G401.6 (cell line): ENCODE measurements at regions not wholly inside any gene's neighbourhood (a gene's known extent, or its start where the extent isn't known, plus 50 kb on each side); places are given as distances from the start of the nearest gene placed in this dataset.

Experiments
- FAIRE-seq: peaks from 2 replicates; lab custom pipeline; 2012; peaks lifted over from hg19 to GRCh38; lab: Jason Lieb, UNC

DNA sequence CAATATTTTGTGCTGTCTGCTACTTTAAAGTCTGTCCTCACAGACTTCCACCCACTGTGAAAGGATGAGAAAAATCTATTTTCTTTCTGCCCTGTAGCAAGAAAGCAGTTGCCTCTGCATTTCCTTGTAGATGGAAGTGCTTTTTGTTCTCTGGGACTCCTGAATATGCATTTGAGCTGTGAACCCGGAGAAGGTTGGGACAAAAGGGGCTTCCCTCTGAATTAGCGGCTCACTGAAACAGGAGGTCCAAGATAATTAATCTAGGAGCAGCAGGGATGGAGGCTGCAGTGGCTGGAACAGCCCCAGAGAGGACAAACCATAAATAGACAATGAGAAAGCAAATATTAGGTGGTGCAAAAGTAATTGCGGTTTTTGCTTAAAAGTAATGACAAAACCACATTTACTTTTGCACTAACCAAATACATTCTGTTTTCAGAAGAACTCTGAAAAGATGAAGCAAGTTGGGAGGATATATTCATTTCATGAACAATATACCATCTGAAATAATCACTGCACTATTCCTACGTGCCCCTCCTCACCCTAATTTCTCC lies 143.4 kb upstream of the KBTBD8 start:
- no peak for FAIRE-seq

- no peak for FAIRE-seq
Observed at GRCh38 chr3:66856533-66856932, 141.6 kb upstream of the KBTBD8 start.

- FAIRE-seq = no peak
Observed at GRCh38 chr3:66858656-66859381, 139.3 kb upstream of the KBTBD8 start.

GRCh38 chr3:66860771-66861170 lies 137.3 kb upstream of the KBTBD8 start:
- FAIRE-seq = no peak

DNA sequence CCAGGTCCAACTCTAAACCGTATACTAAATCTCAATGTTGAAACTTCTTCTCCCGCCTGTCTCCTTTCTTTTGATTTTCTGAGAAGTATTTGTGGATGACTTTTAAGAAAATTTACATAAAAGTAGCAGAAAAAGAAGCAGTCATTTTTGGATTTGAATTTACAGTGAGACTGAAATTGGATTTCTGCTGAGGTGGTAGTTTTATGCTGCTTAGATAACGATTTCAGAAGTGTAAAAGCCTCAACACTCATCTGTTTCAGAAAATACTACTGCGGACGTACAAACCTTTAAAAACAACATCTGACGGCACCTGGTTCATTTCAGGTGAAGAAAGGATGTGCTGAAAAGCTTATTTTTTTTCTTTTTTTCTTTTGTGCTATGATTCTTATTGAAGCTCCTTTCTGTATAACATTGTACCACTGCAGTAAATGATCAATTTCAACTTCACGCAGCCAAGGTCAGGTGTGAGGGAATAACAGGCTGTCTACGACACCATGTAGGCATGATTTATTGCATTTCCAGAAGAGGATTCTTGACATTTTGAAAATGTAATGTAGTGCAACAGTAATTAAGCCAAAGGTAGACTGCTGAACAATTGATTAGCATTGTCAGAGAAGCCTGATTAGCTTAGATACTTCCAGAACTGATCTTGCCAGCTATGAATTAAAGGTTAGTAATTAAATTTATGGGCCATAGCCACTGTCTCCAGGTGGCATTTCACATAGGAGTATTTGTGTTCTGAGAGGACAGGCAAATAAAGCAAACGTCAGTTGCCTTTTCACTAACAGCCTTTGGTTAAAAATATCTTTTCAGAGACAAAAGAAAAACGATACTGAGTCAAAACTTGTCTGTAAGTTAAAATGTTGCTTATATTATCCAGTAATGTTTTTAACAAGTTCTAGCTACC lies 134.6 kb upstream of the KBTBD8 start:
- FAIRE-seq = no peak

- no peak for FAIRE-seq
Observed at GRCh38 chr3:66884659-66885058, 113.4 kb upstream of the KBTBD8 start.

- FAIRE-seq = no peak
Observed at GRCh38 chr3:66885326-66886000, 112.6 kb upstream of the KBTBD8 start.

- no peak for FAIRE-seq
Observed at GRCh38 chr3:66889750-66890494, 108.2 kb upstream of the KBTBD8 start.

DNA sequence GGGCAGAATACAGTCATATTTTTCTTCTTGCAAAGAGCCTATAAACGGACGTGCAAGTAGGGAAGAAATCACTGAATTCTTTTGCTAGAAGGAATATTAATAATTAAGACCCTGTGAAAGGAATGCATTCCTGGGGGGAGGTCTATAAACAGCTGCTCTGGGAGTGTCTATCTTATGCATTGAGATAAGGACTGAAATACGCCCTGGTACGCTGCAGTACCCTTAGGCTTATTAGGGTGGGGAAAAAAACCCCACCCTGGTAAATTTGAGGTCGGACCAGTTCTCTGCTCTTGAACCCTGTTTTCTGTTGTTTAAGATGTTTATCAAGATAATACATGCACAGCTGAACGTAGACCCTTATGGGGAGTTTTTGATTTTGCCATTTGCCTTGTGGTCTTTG lies 100.0 kb upstream of the KBTBD8 start:
- no peak for FAIRE-seq

GRCh38 chr3:66904336-66904735 lies 93.8 kb upstream of the KBTBD8 start:
- no peak for FAIRE-seq

- FAIRE-seq = no peak
Observed at GRCh38 chr3:66904831-66905493, 93.1 kb upstream of the KBTBD8 start.

- FAIRE-seq = no peak
Observed at GRCh38 chr3:66907136-66907535, 91.0 kb upstream of the KBTBD8 start.

GRCh38 chr3:66910266-66911055 lies 87.6 kb upstream of the KBTBD8 start:
- FAIRE-seq = no peak

- no peak for FAIRE-seq
Observed at GRCh38 chr3:66912306-66912705, 85.8 kb upstream of the KBTBD8 start.

DNA sequence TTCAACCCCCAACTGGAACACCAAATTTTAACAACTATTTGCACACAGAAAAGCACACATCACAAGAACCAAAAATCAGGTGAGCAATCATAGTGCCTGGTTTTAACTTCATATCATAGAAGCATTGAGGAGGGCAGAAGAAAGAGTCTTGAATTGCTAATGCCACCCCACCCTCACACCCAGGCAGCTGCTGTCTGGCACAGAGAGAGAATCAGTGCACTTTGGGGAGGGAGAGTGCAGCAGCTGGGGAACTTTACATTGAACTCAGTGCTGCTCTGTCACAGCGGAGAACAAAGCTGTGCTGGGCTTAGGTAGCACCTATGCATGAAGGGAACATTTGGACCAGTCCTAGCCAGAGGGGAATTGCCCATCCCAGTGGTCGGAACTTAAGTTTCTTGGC lies 76.0 kb upstream of the KBTBD8 start:
- FAIRE-seq = no peak

DNA sequence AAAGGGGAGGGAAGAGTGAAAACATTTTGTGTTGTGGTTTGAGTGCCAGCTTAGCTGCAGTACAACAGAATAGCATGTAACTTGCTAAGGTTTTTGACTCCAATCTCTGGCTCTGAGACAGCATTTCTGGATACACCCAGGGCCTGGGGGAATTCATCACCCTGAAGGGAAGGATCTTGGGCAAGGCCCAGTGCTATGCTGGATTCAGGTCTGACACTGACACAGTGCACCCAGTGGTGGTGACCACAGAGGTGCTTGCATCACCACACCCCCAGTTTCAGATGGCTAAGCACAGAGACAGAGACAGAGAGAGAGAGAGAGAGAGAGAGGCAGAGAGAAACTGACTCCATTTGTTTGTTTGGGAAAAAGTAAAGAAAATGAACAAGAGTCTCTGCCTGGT lies 74.1 kb upstream of the KBTBD8 start:
- no peak for FAIRE-seq

DNA sequence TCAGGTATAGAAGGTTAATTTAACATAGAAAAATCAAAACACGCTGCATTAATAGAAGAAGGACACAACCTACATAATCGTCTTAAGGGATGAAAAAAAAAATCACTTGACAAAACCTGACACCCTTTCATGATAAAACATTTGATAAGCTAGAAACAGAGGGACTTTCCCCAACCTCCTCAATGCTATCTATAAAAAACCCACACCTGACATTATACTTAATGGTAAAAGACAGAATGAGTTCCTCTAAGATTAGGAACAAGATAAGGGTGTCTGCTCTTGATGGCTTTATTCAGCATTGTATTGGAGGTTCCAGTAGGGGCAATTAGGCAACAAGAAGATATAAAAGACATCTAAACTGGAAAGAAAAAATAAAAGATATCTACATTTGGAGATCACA lies 69.9 kb upstream of the KBTBD8 start:
- no peak for FAIRE-seq

DNA sequence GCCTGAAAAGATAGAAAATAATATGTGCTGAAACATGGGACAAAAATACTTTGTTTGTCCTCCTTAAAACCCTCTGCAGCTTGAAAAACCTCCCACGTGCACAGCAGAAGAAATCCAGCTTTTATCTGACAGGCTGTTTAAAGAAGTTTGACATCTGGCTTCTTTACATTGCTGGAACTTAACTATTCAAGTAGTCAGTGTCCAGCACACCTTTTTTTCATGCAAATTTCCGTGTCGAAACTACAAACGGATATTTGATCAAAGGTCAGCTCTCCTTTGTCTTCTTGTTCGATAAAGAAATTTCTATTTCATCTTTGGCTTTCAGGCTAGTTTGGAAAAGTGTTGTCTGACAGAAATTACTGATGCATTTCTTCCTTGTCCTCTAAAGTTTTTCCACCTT lies 66.8 kb upstream of the KBTBD8 start:
- FAIRE-seq = no peak

GRCh38 chr3:66931699-66932098 lies 66.4 kb upstream of the KBTBD8 start:
- no peak for FAIRE-seq

DNA sequence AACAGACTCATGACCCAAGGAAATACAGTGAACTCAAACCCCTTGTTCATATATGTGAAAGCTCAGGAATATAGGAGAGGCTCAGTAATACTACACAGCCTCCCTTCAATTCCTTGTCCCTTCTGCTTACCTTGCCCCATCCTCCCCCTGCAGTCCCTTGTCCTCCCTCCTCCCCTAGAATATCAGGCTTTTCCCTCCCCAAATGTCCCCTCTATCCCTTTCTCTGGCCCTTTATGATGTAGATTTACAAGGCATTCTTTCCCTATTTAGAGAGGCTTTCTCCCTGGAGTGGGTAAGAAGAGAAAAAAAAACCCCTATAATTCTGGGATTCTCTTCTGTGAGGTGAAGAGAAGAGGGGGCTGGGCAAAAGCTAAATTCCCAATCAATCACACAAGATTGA lies 64.9 kb upstream of the KBTBD8 start:
- no peak for FAIRE-seq

- FAIRE-seq = no peak
Observed at GRCh38 chr3:66934041-66934440, 64.1 kb upstream of the KBTBD8 start.
